GM19328 (cell line): ENCODE measurements at regions not wholly inside any gene's neighbourhood (a gene's known extent, or its start where the extent isn't known, plus 50 kb on each side); places are given as distances from the start of the nearest gene placed in this dataset.

Experiments
- ATAC-seq: cut with Tn5 transposase; IDR thresholded peaks from one replicate; pipeline ENCODE4 v1.9.1; 2021; ENCODE audit warnings: mild to moderate bottlenecking, moderate library complexity; ENCODE audit not compliant: unreplicated experiment

- ATAC-seq = no peak
Observed at GRCh38 chr20:40769677-40770285, 80.7 kb upstream of the MAFB start.

GRCh38 chr20:40770564-40771307 is 81.7 kb upstream of the MAFB start:
- ATAC-seq = no peak

- no peak for ATAC-seq
Observed at GRCh38 chr20:40771308-40771610, 82.2 kb upstream of the MAFB start.

- no peak for ATAC-seq
Observed at GRCh38 chr20:40771848-40772511, 82.9 kb upstream of the MAFB start.

- ATAC-seq = no peak
Observed at GRCh38 chr20:40773376-40773775, 84.3 kb upstream of the MAFB start.

GRCh38 chr20:40774252-40774651 is 85.2 kb upstream of the MAFB start:
- no peak for ATAC-seq

GRCh38 chr20:40775561-40776146 is 86.6 kb upstream of the MAFB start:
- no peak for ATAC-seq

GRCh38 chr20:40776466-40777457 is 87.7 kb upstream of the MAFB start:
- no peak for ATAC-seq

- no peak for ATAC-seq
Observed at GRCh38 chr20:40777653-40778052, 88.6 kb upstream of the MAFB start.

- no peak for ATAC-seq
Observed at GRCh38 chr20:40778894-40779496, 90.0 kb upstream of the MAFB start.

GRCh38 chr20:40781327-40782042 is 92.4 kb upstream of the MAFB start:
- no peak for ATAC-seq

- no peak for ATAC-seq
Observed at GRCh38 chr20:40782043-40782368, 93.0 kb upstream of the MAFB start.

GRCh38 chr20:40785346-40785745 is 96.3 kb upstream of the MAFB start:
- no peak for ATAC-seq

GRCh38 chr20:40786336-40786735 is 97.3 kb upstream of the MAFB start:
- no peak for ATAC-seq

GRCh38 chr20:40787941-40788340 is 98.9 kb upstream of the MAFB start:
- ATAC-seq = no peak

GRCh38 chr20:40797425-40797824 is 108.4 kb upstream of the MAFB start:
- no peak for ATAC-seq

GRCh38 chr20:40798066-40798465 is 109.0 kb upstream of the MAFB start:
- no peak for ATAC-seq

GRCh38 chr20:40802886-40803285 is 113.8 kb upstream of the MAFB start:
- ATAC-seq = no peak

- ATAC-seq = no peak
Observed at GRCh38 chr20:40803381-40803780, 114.3 kb upstream of the MAFB start.

GRCh38 chr20:40805592-40805991 is 116.6 kb upstream of the MAFB start:
- ATAC-seq = no peak
